ENCODE measurements at regions not wholly inside any gene's neighbourhood (a gene's known extent, or its start where the extent isn't known, plus 50 kb on each side); places are given as distances from the start of the nearest gene placed in this dataset.

- no peak for DNase-seq
Measured at GRCh38 chrX:40449396-40449795, 131.4 kb upstream of the ATP6AP2 start.

GRCh38 chrX:40448793-40449192 is 132.0 kb upstream of the ATP6AP2 start:
- no peak for DNase-seq

DNA sequence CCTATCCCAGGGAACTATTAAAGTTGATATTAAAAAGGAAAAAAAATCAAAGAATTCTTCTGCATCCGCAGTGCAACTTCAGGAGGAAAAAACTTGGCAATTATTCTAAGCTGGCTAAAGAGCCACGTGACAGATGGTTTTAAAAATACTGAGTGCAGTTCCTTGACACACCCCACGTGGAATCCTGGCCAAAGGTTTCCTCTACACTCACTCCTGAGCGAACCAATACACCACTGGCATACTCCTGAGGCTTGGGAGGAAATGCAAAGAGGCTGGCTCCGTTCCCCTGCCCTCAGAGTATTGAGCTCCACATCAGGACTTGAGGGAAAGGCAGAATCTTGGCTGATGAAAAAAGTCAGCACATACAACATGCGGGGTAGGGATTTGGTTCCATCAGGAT is 133.8 kb upstream of the ATP6AP2 start:
- DNase-seq, result no peak

DNA sequence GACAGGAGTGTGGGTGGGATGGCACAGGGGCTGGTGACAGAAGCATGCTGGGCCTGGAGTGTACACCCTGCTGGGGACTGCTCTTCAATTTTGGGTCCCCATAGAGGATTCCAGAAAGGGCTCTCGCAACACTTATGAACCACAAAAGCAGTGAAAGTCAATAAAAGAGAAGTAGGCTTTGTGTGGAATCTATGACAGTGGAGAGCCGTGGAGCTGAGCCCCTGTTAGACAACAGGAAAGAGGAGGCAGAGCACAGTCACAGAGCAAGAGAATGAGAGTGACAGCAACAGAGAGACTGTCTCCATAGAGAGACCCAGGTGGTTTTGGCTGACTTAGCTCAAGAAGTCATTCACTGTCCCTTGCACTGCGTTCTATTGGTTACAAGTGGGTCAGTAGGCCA is 135.1 kb upstream of the ATP6AP2 start:
- DNase-seq, result no peak

GRCh38 chrX:40444798-40445496 is 135.8 kb upstream of the ATP6AP2 start:
- DNase-seq, result no peak

DNA sequence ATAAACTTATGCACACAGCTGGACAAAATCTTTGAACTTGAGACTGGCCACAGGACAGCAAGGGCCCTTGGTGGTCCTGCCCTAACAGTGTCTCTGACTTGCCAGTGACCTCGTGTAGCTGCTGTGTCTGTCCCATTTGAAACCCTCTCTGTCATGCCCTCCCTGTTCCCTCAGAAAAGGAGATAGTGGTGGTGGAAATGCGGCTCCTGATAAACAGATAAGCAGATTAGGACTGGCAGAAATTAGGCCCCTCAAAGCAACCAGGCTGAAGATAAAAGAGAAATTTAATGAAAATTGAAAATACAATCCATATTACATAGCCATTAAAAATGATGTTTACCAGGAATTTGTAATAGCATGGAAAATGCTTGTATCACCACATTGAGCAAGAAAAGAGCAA is 136.6 kb upstream of the ATP6AP2 start:
- no peak for DNase-seq

GRCh38 chrX:40440866-40441265 is 139.9 kb upstream of the ATP6AP2 start:
- DNase-seq, result no peak

DNA sequence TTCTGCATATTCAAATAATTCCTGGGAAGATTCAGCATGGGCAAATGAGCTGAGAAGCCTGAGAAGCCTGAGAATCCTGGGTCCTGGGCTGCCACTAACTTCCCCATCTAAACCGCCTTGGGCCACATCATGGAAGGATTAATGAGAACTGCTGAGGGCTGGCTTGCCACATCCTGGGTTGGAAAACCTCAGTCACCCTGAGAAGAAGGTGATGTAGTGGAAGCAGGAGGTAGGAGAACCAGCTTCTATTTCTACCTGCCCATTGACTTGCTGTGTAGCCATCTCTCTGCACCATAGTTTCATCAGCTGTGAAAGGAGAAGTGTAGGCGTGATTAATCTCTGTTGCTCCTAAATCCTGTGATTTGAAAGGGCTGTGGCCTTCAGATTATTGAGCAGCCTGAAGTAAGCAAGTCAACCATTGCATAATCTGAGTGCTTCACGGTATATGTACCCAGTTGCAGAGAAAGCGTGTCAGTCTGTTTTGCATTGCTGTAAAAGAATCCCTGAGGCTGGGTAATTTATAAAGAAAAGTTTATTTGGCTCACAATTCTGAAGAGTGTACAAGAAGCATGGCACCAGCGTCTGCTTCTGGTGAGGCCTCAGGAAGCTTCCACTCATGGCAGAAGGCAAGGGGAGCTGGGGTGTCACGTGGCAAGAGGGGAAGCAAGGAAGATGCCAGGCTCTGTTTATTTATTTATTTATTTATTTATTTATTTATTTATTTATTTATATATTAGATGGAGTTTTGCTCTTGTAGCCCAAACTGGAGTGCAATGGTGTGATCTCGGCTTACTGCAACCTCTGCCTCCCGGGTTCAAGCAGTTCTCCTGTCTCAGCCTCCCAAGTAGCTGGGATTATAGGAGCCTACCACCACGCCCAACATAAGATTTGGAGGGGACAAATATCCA is 140.9 kb upstream of the ATP6AP2 start:
- DNase-seq, result no peak

- no peak for DNase-seq
Measured at GRCh38 chrX:40437348-40437747, 143.4 kb upstream of the ATP6AP2 start.

- no peak for DNase-seq
Measured at GRCh38 chrX:40434947-40435346, 145.8 kb upstream of the ATP6AP2 start.

- DNase-seq, result no peak
Measured at GRCh38 chrX:40434443-40434842, 146.3 kb upstream of the ATP6AP2 start.

DNA sequence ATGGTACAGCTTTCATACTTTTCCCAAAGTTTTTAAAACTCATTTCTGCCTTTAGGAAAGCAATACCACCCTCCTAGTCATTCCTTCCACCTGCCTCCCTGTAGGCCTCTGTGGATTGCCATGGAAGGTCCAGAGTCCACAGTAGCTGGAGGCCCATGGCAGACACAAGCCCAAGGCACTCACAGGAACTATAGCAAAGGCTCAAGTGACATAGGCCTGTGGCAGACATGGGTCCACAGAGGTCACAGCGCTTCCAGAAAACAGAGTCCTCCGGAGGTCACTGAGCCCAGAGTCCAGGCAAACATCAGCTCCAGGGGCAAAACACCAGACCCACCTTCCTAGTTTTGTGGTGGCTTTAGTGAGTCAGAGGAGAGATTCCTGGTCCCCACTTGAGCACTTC is 147.6 kb upstream of the ATP6AP2 start:
- no peak for DNase-seq

DNA sequence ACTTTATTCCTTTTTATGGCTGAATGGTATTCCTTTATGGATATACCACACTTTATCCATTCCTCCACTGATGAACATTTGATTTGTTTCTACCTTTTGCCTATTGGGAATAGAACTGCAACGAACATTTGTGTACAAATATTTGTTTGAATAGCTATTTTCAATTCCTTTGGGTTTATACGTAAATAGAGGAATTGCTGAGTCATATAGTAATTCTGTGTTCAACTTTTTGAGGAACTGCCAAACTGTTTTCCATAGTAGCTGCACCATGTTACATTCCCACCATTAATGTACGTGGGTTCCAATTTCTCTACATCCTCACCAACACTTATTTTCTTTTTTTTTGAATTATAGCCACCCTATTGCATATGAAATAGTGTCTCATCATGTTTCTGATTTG is 156.5 kb upstream of the ATP6AP2 start:
- no peak for DNase-seq

GRCh38 chrX:40423299-40423698 is 157.5 kb upstream of the ATP6AP2 start:
- DNase-seq, result no peak

- DNase-seq, result no peak
Measured at GRCh38 chrX:40422021-40422420, 158.7 kb upstream of the ATP6AP2 start.

GRCh38 chrX:40420899-40421729 is 159.7 kb upstream of the ATP6AP2 start:
- peak; percentile 48 for DNase-seq

DNA sequence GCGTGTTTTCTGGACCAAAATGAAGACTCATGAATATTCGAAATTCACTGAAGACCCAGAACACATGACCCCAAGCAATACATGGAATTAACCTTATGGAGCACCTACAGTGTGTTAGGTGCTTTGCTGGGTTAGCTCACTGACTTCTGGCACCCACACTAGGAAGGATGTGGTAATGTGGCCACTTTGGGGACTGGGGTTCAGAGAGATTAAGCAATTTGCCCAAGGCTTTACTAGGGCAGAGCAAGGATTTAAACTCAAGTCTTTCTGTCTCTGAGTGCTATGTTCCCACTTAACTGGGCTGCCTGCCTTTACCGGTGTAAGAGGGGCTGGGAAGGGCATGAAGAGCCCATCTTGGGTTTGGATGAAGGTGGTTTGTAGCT is 162.0 kb upstream of the ATP6AP2 start:
- no peak for DNase-seq

GRCh38 chrX:40418146-40418812 is 162.5 kb upstream of the ATP6AP2 start:
- peak; percentile 1 for DNase-seq

- DNase-seq, result no peak
Measured at GRCh38 chrX:40415675-40416074, 165.1 kb upstream of the ATP6AP2 start.

DNA sequence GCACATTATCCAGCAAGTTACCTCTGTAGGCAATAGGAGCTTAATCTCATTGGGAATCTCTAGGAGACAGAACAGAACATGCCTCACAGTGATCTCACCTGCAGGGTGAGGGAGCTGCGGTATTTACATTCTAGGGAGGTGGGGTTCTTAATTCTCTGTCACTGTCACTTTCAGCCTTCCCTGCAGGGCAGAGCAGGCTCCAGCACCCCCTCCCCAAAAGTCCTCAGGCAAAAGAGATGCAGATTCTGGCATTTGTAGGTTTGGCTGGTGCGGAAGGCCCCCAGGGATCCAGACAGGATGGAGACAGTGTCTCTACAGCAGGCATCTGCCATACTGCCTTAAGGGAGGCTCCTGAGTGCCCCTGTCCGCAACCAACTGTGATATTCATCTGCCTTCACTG is 166.4 kb upstream of the ATP6AP2 start:
- DNase-seq, result no peak

DNA sequence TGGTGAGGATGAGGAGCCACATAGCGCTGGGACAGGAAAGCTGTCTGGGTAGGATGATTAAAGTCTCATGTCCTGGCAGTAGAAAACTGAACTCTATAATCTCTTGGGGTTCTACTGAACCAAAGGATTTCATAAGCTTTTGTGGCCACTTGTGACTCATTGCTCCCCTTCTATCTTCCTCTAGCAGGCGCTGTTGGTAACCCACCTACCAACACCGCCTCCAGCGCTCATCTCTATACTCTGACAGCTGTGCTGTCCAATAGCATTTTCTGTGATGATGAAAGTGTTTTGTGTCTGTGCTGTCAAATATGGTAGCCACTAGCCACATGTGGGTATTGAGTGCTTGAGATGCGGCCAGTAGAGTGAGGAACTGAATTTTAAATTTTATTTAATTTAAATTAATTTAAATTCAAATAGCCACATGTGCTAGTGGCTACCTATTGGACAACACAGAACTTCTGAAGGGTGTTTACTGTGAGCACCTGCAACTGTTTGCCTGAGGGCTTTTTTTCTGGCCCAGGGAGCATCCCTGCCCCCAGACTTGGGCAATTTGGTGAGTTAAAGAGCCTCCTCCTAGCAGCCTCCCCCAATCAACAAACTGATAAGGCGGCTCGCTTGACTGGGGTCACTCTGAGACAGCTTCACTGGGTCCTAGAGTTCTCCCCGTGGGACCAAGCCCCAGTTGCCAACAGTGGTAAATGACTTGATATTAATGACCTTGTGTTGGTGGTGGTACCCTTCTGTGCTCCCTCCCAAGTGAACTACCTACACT is 169.2 kb upstream of the ATP6AP2 start:
- DNase-seq, result no peak

GRCh38 chrX:40410859-40411258 is 169.9 kb upstream of the ATP6AP2 start:
- no peak for DNase-seq
